HCT116 (cell line): ENCODE measurements at regions not wholly inside any gene's neighbourhood (a gene's known extent, or its start where the extent isn't known, plus 50 kb on each side); places are given as distances from the start of the nearest gene placed in this dataset.

Experiments
- ATAC-seq: fragments of 200-7000 bp; cut with Tn5 transposase; 2 replicates; pipeline ENCODE4 v1.9.1; 2020; ENCODE audit warnings: mild to moderate bottlenecking, moderate library complexity
- BruUV-seq: library from RNA; stranded (reverse); fragments of 400-500 nt; replicated peaks from 2 replicates; lab custom pipeline; 2021; lab: Mats Ljungman, UMichigan
- CTCF ChIA-PET: fragments of 300-600 bp; sonication (Branson Sonifier 250); formaldehyde crosslinking; loops from one replicate; lab custom pipeline; 2021; ENCODE audit warnings: antibody characterized with exemption; lab: Charles Lee
- POLR2A ChIA-PET: fragments of 300-600, 350-600 bp; sonication (Branson Sonifier 250); formaldehyde crosslinking; loops from one replicate; lab custom pipeline; 2021; ENCODE audit warnings: antibody characterized with exemption; lab: Charles Lee
- RAD21 ChIA-PET, 2 experiments: fragments of 300-600 bp; sonication (Branson Sonifier 250); formaldehyde crosslinking; loops; one replicate each; lab custom pipeline; 2023; ENCODE audit warnings: low total read pairs in 2 of 2; ENCODE audit not compliant: uncharacterized antibody in 2 of 2, unreplicated experiment in 2 of 2, low non-redundant PET in 1 of 2; lab: Charles Lee
- DNase-seq: peaks from one replicate; pipeline ENCODE4 v3.0.0-alpha.2; 2010; ENCODE audit warnings: low read depth, low spot score
- H2AFZ ChIP-seq: fragments of 200-600 bp; shearing (Covaris generic), sonication (generic); 2 replicates; pipeline ENCODE4 v1.6.1; 2017; ENCODE audit warnings: low read depth, mixed run types, mixed read lengths, antibody characterized with exemption, low read length; ENCODE audit not compliant: poor library complexity, severe bottlenecking
- H3K27ac ChIP-seq: 2 replicates; pipeline ENCODE4 v1.5.1; 2012; ENCODE audit warnings: low read depth, low read length
- H3K27me3 ChIP-seq: fragments of 200-600 bp; sonication (generic); 2 replicates; pipeline ENCODE4 v1.6.1; 2016; ENCODE audit warnings: mixed run types, low read length, mixed read lengths; ENCODE audit not compliant: insufficient read depth
- H3K36me3 ChIP-seq, 2 experiments: fragments of 200-500 bp in 1 of 2; fragments of 200-600 bp in 1 of 2; sonication (Bioruptor generic) in 1 of 2; sonication (generic) in 1 of 2; 2 replicates each; pipeline versions ENCODE4 v1.5.1 to v1.6.1; 2014 to 2016; ENCODE audit warnings: low read length in 2 of 2, inconsistent platforms in 1 of 2, mixed read lengths in 1 of 2, mixed run types in 1 of 2; ENCODE audit not compliant: insufficient read depth in 2 of 2, control insufficient read depth in 1 of 2
- H3K4me1 ChIP-seq, 2 experiments: fragments of 200-600 bp in 1 of 2; sonication (generic) in 1 of 2; 2 replicates each; pipeline versions ENCODE4 v1.5.1 to v1.6.1; 2012 to 2017; ENCODE audit warnings: low read length in 2 of 2, inconsistent platforms in 1 of 2, mild to moderate bottlenecking in 1 of 2, mixed read lengths in 1 of 2, mixed run types in 1 of 2, moderate library complexity in 1 of 2; ENCODE audit not compliant: insufficient read depth in 2 of 2, control insufficient read depth in 1 of 2
- H3K4me2 ChIP-seq: fragments of 200-600 bp; sonication (generic); 2 replicates; pipeline ENCODE4 v1.6.1; 2017; ENCODE audit warnings: mixed run types, low read length, mixed read lengths
- H3K4me3 ChIP-seq, 2 experiments: fragments of 200-600 bp in 1 of 2; sonication (generic) in 1 of 2; replicated peaks in 1 of 2; 2 replicates each; pipeline ENCODE4 v1.5.1; 2011 to 2016; ENCODE audit warnings: low read length in 2 of 2, control low read depth in 1 of 2, low read depth in 1 of 2, mild to moderate bottlenecking in 1 of 2, mixed read lengths in 1 of 2, mixed run types in 1 of 2
- H3K79me2 ChIP-seq: fragments of 200-600 bp; sonication (generic); 2 replicates; pipeline ENCODE4 v1.6.1; 2017; ENCODE audit warnings: mild to moderate bottlenecking, mixed run types, low read length, moderate library complexity, mixed read lengths; ENCODE audit not compliant: insufficient read depth
- H3K9ac ChIP-seq: fragments of 200-600 bp; sonication (generic); 2 replicates; pipeline ENCODE4 v1.6.1; 2016; ENCODE audit warnings: low read length, mixed read lengths
- H3K9me2 ChIP-seq: fragments of 200-600 bp; sonication (generic), shearing (Covaris generic); 2 replicates; pipeline ENCODE4 v1.6.1; 2017; ENCODE audit warnings: mixed run types, mild to moderate bottlenecking, moderate library complexity; ENCODE audit not compliant: insufficient read depth
- H3K9me3 ChIP-seq, 2 experiments: fragments of 200-500 bp in 1 of 2; fragments of 200-600 bp in 1 of 2; sonication (Bioruptor generic) in 1 of 2; sonication (generic) in 1 of 2; 2 replicates each; pipeline ENCODE4 v1.6.1; 2014 to 2017; ENCODE audit warnings: low read length in 2 of 2, mixed read lengths in 2 of 2, inconsistent platforms in 1 of 2, low read depth in 1 of 2, mild to moderate bottlenecking in 1 of 2, mixed run types in 1 of 2, moderate library complexity in 1 of 2; ENCODE audit not compliant: control insufficient read depth in 1 of 2, insufficient read depth in 1 of 2
- H4K20me1 ChIP-seq: fragments of 200-600 bp; sonication (generic), shearing (Covaris generic); 2 replicates; pipeline ENCODE4 v1.6.1; 2017; ENCODE audit warnings: mixed run types, mild to moderate bottlenecking, moderate library complexity; ENCODE audit not compliant: insufficient read depth
- CBX3 ChIP-seq: IDR thresholded peaks from 2 replicates; pipeline ENCODE4 v1.6.1; 2012; ENCODE audit warnings: low read depth
- CEBPB ChIP-seq: IDR thresholded peaks from 2 replicates; pipeline ENCODE4 v1.6.1; 2012; ENCODE audit warnings: low read depth
- CTCF ChIP-seq, 3 experiments: fragments of 200-600 bp in 1 of 3; sonication (generic) in 1 of 3; IDR thresholded peaks in 2 of 3; conservative IDR thresholded peaks in 1 of 3; 2 replicates each; pipeline ENCODE4 v1.5.1; 2012 to 2017; ENCODE audit warnings: low read depth in 2 of 3, low read length in 2 of 3, antibody characterized with exemption in 1 of 3, borderline replicate concordance in 1 of 3, control low read depth in 1 of 3, mild to moderate bottlenecking in 1 of 3, mixed read lengths in 1 of 3, mixed run types in 1 of 3, moderate library complexity in 1 of 3; ENCODE audit not compliant: insufficient read depth in 1 of 3
- EGR1 ChIP-seq: IDR thresholded peaks from 2 replicates; pipeline ENCODE4 v1.6.1; 2012; ENCODE audit warnings: low read depth
- EZH2phosphoT487 ChIP-seq: fragments of 200-600 bp; IDR thresholded peaks from 2 replicates; pipeline ENCODE4 v1.6.1; 2018; ENCODE audit warnings: antibody characterized with exemption, borderline replicate concordance
- POLR2A ChIP-seq: IDR thresholded peaks from 2 replicates; pipeline ENCODE4 v1.7.0; 2011; ENCODE audit warnings: borderline replicate concordance; ENCODE audit not compliant: insufficient read depth, insufficient read length; ENCODE audit errors: extremely low read depth
- POLR2AphosphoS5 ChIP-seq: IDR thresholded peaks from 2 replicates; pipeline ENCODE4 v1.6.1; 2011; ENCODE audit warnings: mild to moderate bottlenecking, low read depth, low read length, moderate library complexity
- REST ChIP-seq: IDR thresholded peaks from 2 replicates; pipeline ENCODE4 v1.6.1; 2012; ENCODE audit warnings: low read depth
- SIN3A ChIP-seq: IDR thresholded peaks from 2 replicates; pipeline ENCODE4 v1.6.1; 2012; ENCODE audit warnings: low read depth
- SP1 ChIP-seq: IDR thresholded peaks from 2 replicates; pipeline ENCODE4 v1.6.1; 2012; ENCODE audit warnings: low read depth
- YY1 ChIP-seq: IDR thresholded peaks from 2 replicates; pipeline ENCODE4 v1.6.1; 2011; ENCODE audit warnings: low read length, low read depth, moderate library complexity, mild to moderate bottlenecking; ENCODE audit not compliant: insufficient replicate concordance; ENCODE audit errors: extremely low read depth
- intact Hi-C: fragments of 100-400 bp; cut with micrococcal nuclease; formaldehyde crosslinking; loops from 2 replicates; pipeline ENCODE4 v1.10.0; 2022

GRCh38 chr4:81552086-81552485 is 80.4 kb upstream of the RASGEF1B start:
- no peaks in the 10 kb centered on the region for H3K9me2 ChIP-seq
- H3K4me2 ChIP-seq = no peak overlapping the region
- no peaks in the 10 kb centered on the region for H3K79me2 ChIP-seq
- TF ChIP-seq EZH2phosphoT487 (no peak), CBX3 (no peak), SIN3A (no peak), CTCF (IDR thresholded peaks at IDR 0.05 in 2 of 3, conservative IDR thresholded peaks at IDR 0.05 in 1 of 3; ENCODE audit: borderline replicate concordance in 1 of 3, insufficient read depth in 1 of 3, low read depth in 2 of 3, low read length in 2 of 3) (no peak), CEBPB (no peak), REST (no peak), YY1 (no peak), SP1 (no peak), POLR2A (no peak), POLR2AphosphoS5 (no peak), EGR1 (no peak)
- H3K9me3 ChIP-seq = no peaks in the 10 kb centered on the region
- no TSS peak for BruUV-seq
- H3K27me3 ChIP-seq = peaks cover 25% of the 10 kb centered on the region
- no peak overlapping the region for H3K9ac ChIP-seq
- RAD21 ChIA-PET = no interaction called here
- H4K20me1 ChIP-seq = no peaks in the 10 kb centered on the region
- POLR2A ChIA-PET = no interaction called here
- intact Hi-C loops = no loop called here
- ATAC-seq (no peak), DNase-seq (no peak)
- H2AFZ ChIP-seq = no peak overlapping the region
- H3K4me3 ChIP-seq = no peak overlapping the region
- H3K36me3 ChIP-seq = no peaks in the 10 kb centered on the region
- CTCF ChIA-PET = no interaction called here
- no peaks in the 10 kb centered on the region for H3K4me1 ChIP-seq
- no peak overlapping the region for H3K27ac ChIP-seq
